Duodenal mucosa (tissue), 2 donors: ENCODE measurements at regions not wholly inside any gene's neighbourhood (a gene's known extent, or its start where the extent isn't known, plus 50 kb on each side); places are given as distances from the start of the nearest gene placed in this dataset.

Source experiments
- H3K27ac ChIP-seq: one replicate; pipeline ENCODE4 v1.7.0; 2013; ENCODE audit warnings: low read depth, low read length
- H3K27me3 ChIP-seq, 2 donors: one replicate each; pipeline ENCODE4 v1.7.0; 2013; ENCODE audit warnings: low read length in 2 of 2, control low read depth in 1 of 2; ENCODE audit not compliant: insufficient read depth in 2 of 2, control insufficient read depth in 1 of 2
- H3K36me3 ChIP-seq, 2 donors: one replicate each; pipeline ENCODE4 v1.7.0; 2013; ENCODE audit warnings: low read length in 2 of 2, control low read depth in 1 of 2; ENCODE audit not compliant: insufficient read depth in 2 of 2, control insufficient read depth in 1 of 2
- H3K4me1 ChIP-seq, 2 donors: one replicate each; pipeline ENCODE4 v1.7.0; 2013; ENCODE audit warnings: low read length in 2 of 2, control low read depth in 1 of 2; ENCODE audit not compliant: insufficient read depth in 2 of 2, control insufficient read depth in 1 of 2
- H3K4me3 ChIP-seq, 2 donors: one replicate each; pipeline ENCODE4 v1.7.0; 2013; ENCODE audit warnings: low read length in 2 of 2, low read depth in 1 of 2
- H3K9ac ChIP-seq, 2 donors: one replicate each; pipeline ENCODE4 v1.7.0; 2013; ENCODE audit warnings: low read length in 2 of 2, low read depth in 1 of 2
- H3K9me3 ChIP-seq, 2 donors: one replicate each; pipeline ENCODE4 v1.7.0; 2013; ENCODE audit warnings: low read length in 2 of 2, control low read depth in 1 of 2; ENCODE audit not compliant: control insufficient read depth in 1 of 2

- no peaks in the 10 kb centered on the region for H3K4me1 ChIP-seq
- no peak overlapping the region for H3K4me3 ChIP-seq
- H3K27ac ChIP-seq: no peak overlapping the region
- H3K9ac ChIP-seq: no peak overlapping the region
- H3K27me3 ChIP-seq: no peaks in the 10 kb centered on the region
- H3K36me3 ChIP-seq: no peaks in the 10 kb centered on the region
- no peaks in the 10 kb centered on the region for H3K9me3 ChIP-seq
Observed at GRCh38 chr2:129882476-129882875, 97.0 kb upstream of the RAB6C start.

GRCh38 chr2:129883121-129883520 lies 96.3 kb upstream of the RAB6C start:
- Histone ChIP-seq H3K36me3 (no peaks in the 10 kb centered on the region), H3K9me3 (no peaks in the 10 kb centered on the region), H3K9ac (no peak overlapping the region), H3K4me1 (no peaks in the 10 kb centered on the region), H3K27ac (no peak overlapping the region), H3K27me3 (no peaks in the 10 kb centered on the region), H3K4me3 (no peak overlapping the region)

DNA sequence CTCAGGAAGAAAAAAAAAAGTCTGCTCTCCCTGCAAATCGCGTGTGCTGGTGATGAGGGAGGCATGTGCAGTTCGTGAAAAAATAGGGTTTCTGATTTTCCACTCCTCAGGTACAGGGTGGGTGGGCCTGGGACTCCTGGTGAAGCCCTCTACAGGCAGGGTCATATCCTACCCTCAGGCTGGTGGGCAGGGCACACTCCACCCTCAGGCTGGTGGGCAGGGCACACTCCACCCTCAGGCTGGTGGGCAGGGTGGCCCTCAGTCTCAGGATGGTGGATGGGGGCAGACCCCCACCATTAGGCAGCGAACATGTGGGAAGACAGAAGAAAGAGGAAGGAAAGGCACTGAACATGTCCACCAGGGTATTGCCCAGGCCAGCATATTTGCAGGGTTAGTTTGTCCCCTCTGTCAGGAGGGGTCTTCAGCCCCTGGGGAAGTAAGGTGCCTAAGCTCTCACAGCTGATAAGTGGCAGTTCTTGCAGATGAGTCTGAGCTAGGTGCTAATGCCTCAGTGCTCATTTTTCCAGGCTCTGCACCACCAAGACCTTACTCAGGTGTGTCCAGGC lies 95.2 kb upstream of the RAB6C start:
- Histone ChIP-seq H3K27ac (no peak overlapping the region), H3K9me3 (no peaks in the 10 kb centered on the region), H3K36me3 (no peaks in the 10 kb centered on the region), H3K27me3 (peaks cover 0 to 2% of the 10 kb centered on the region in 2 donors), H3K4me3 (no peak overlapping the region), H3K9ac (no peak overlapping the region), H3K4me1 (no peaks in the 10 kb centered on the region)

DNA sequence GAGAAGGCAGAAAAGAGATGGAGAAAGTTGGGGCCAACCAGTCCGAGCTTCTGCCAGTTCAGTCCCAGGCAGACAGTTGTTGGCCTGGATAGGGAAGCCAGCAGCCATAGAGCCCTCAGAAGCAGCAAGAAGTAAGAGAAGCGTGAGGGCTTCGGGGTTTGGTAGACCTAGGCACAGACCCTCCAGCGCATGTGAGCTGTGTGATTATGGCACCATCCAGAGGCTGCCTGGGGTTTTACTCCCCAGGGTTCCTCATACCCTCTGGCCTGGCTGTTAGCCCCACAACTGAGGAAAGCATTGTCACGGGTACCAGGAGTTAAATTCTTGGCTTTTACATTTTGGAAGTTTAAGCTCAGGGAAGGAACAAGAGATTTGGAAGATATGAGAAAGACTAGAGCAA lies 93.7 kb upstream of the RAB6C start:
- no peaks in the 10 kb centered on the region for H3K9me3 ChIP-seq
- H3K4me1 ChIP-seq: no peaks in the 10 kb centered on the region
- H3K36me3 ChIP-seq: no peaks in the 10 kb centered on the region
- H3K27ac ChIP-seq: no peak overlapping the region
- H3K27me3 ChIP-seq: peaks cover 0 to 4% of the 10 kb centered on the region in 2 donors
- no peak overlapping the region for H3K9ac ChIP-seq
- H3K4me3 ChIP-seq: no peak overlapping the region

- Histone ChIP-seq H3K9me3 (no peaks in the 10 kb centered on the region), H3K36me3 (no peaks in the 10 kb centered on the region), H3K4me3 (no peak overlapping the region), H3K27me3 (peaks cover 0 to 4% of the 10 kb centered on the region in 2 donors), H3K4me1 (no peaks in the 10 kb centered on the region), H3K27ac (no peak overlapping the region), H3K9ac (no peak overlapping the region)
Observed at GRCh38 chr2:129887688-129888266, 91.7 kb upstream of the RAB6C start.

DNA sequence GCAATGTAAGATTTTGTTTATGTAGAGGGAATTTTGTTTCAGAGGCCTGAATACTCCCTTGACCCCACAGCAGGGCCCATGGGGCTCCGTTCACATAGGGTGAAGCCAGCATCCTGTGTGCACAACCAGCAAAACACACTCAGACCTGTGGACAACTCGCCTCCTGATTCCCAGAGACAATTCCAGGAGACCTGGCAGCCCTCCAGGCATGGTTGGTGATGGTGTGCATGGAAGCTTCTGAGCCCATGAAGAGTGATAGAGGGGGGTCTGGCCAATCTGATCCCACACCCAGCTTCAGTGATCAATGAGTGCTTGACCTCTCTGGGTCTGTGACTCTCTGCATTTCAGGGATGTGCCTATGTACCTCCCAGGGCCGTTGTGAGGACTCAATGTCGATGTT lies 91.0 kb upstream of the RAB6C start:
- H3K27ac ChIP-seq: no peak overlapping the region
- peaks cover 0 to 4% of the 10 kb centered on the region in 2 donors for H3K27me3 ChIP-seq
- H3K4me3 ChIP-seq: no peak overlapping the region
- no peaks in the 10 kb centered on the region for H3K4me1 ChIP-seq
- H3K36me3 ChIP-seq: no peaks in the 10 kb centered on the region
- no peaks in the 10 kb centered on the region for H3K9me3 ChIP-seq
- no peak overlapping the region for H3K9ac ChIP-seq

GRCh38 chr2:129888896-129889295 lies 90.6 kb upstream of the RAB6C start:
- Histone ChIP-seq H3K9ac (no peak overlapping the region), H3K4me1 (no peaks in the 10 kb centered on the region), H3K27ac (no peak overlapping the region), H3K36me3 (no peaks in the 10 kb centered on the region), H3K9me3 (no peaks in the 10 kb centered on the region), H3K27me3 (peaks cover 0 to 4% of the 10 kb centered on the region in 2 donors), H3K4me3 (no peak overlapping the region)

GRCh38 chr2:129891341-129892320 lies 87.8 kb upstream of the RAB6C start:
- no peaks in the 10 kb centered on the region for H3K9me3 ChIP-seq

GRCh38 chr2:129892360-129892759 lies 87.1 kb upstream of the RAB6C start:
- H3K36me3 ChIP-seq: no peaks in the 10 kb centered on the region
- H3K9ac ChIP-seq: no peak overlapping the region
- no peak overlapping the region for H3K27ac ChIP-seq
- H3K27me3 ChIP-seq: peaks cover 0 to 6% of the 10 kb centered on the region in 2 donors
- H3K4me3 ChIP-seq: no peak overlapping the region
- H3K9me3 ChIP-seq: no peaks in the 10 kb centered on the region
- H3K4me1 ChIP-seq: no peaks in the 10 kb centered on the region

More at GRCh38 chr2:129891341-129892320, 87.8 kb upstream of the RAB6C start:
- Histone ChIP-seq H3K4me3 (no peak overlapping the region), H3K27me3 (peaks cover 0 to 6% of the 10 kb centered on the region in 2 donors), H3K4me1 (no peaks in the 10 kb centered on the region), H3K36me3 (no peaks in the 10 kb centered on the region), H3K27ac (no peak overlapping the region), H3K9ac (no peak overlapping the region)

GRCh38 chr2:129892773-129893172 lies 86.7 kb upstream of the RAB6C start:
- Histone ChIP-seq H3K9ac (no peak overlapping the region), H3K27ac (no peak overlapping the region), H3K27me3 (peaks cover 0 to 6% of the 10 kb centered on the region in 2 donors), H3K4me1 (no peaks in the 10 kb centered on the region), H3K9me3 (no peaks in the 10 kb centered on the region), H3K4me3 (no peak overlapping the region), H3K36me3 (no peaks in the 10 kb centered on the region)
